Lung (tissue), 11 donors: ENCODE measurements at regions not wholly inside any gene's neighbourhood (a gene's known extent, or its start where the extent isn't known, plus 50 kb on each side); places are given as distances from the start of the nearest gene placed in this dataset.

Source experiments
- ATAC-seq: fragments of 200-7000 bp; cut with Tn5 transposase; one replicate; pipeline ENCODE4 v1.9.1; 2020; ENCODE audit warnings: moderate number of reproducible peaks; ENCODE audit not compliant: insufficient read depth, low FRiP score
- DNase-seq, 3 donors: peaks; one replicate each; pipeline ENCODE4 v3.0.0-alpha.2; 2013 to 2017
- H3K27ac ChIP-seq, 2 donors: one replicate each; pipeline ENCODE4 v1.5.1; 2013; ENCODE audit warnings: mild to moderate bottlenecking in 2 of 2, moderate library complexity in 2 of 2, control low read depth in 1 of 2, inconsistent platforms in 1 of 2, low read depth in 1 of 2, low read length in 1 of 2
- H3K27me3 ChIP-seq, 3 donors: one replicate each; pipeline ENCODE4 v1.5.1; 2013; ENCODE audit warnings: low read length in 2 of 3; ENCODE audit not compliant: control insufficient read depth in 3 of 3, insufficient read depth in 3 of 3
- H3K36me3 ChIP-seq, 4 donors: one replicate each; pipeline ENCODE4 v1.5.1; 2013; ENCODE audit warnings: low read length in 4 of 4, mild to moderate bottlenecking in 1 of 4, moderate library complexity in 1 of 4; ENCODE audit not compliant: control insufficient read depth in 4 of 4, insufficient read depth in 4 of 4
- H3K4me1 ChIP-seq, 5 donors: one replicate each; pipeline ENCODE4 v1.5.1; 2013; ENCODE audit warnings: low read length in 5 of 5, mild to moderate bottlenecking in 2 of 5, moderate library complexity in 1 of 5; ENCODE audit not compliant: control insufficient read depth in 5 of 5, insufficient read depth in 5 of 5
- H3K4me3 ChIP-seq: one replicate; pipeline ENCODE4 v1.5.1; 2013; ENCODE audit warnings: mild to moderate bottlenecking, control low read depth, moderate library complexity
- H3K9ac ChIP-seq, 2 donors: one replicate each; pipeline ENCODE4 v1.5.1; 2013; ENCODE audit warnings: low read length in 2 of 2, control low read depth in 1 of 2; ENCODE audit not compliant: insufficient read depth in 1 of 2
- H3K9me3 ChIP-seq, 4 donors: one replicate each; pipeline ENCODE4 v1.5.1; 2013; ENCODE audit warnings: low read length in 3 of 4, mild to moderate bottlenecking in 1 of 4, moderate library complexity in 1 of 4; ENCODE audit not compliant: control insufficient read depth in 4 of 4, insufficient read depth in 3 of 4
- WGBS, 2 donors: extraction: QIAGEN DNeasy Blood & Tissue Kit; methylation state at CpG; one replicate each; pipeline ENCODE4 v1.1.7; 2013; 5-methylcytosine and 5-hydroxymethylcytosine counted together
- TF ChIP-seq, protein P1 (sequence below): IDR thresholded peaks from 2 replicates; pipeline ENCODE4 v1.5.1; 2012; ENCODE audit warnings: mild to moderate bottlenecking; ENCODE audit errors: control extremely low read depth, extremely low read depth
- donor health status: control.
- donor health status: control.
- donor health status: Bipolar disorder and iron deficiency.
- donor health status: healthy.
- donor health status: DM: yes; HTN: yes; CAD: no.

DNA sequence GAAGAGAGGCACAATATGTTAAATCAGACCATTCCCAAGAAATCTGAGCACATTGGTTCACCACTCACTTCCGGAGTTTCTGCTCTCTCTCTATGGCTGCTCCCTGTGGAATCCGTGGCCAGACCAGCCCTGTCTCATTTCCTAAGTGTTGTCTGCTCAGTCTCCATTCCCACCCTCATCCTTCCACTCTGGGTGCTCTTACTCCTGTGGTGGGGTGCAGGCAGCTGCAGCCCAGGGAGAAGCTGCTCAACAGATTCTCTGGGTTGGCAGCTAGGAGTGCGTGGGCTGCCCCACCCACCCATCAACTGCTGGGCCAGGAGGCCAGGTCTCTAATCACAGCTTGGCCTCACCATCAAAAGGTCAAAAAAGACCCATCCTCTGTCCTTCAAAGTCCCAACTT is 98.3 kb downstream of the ARL4C start:
- TF ChIP-seq, protein P1, sequence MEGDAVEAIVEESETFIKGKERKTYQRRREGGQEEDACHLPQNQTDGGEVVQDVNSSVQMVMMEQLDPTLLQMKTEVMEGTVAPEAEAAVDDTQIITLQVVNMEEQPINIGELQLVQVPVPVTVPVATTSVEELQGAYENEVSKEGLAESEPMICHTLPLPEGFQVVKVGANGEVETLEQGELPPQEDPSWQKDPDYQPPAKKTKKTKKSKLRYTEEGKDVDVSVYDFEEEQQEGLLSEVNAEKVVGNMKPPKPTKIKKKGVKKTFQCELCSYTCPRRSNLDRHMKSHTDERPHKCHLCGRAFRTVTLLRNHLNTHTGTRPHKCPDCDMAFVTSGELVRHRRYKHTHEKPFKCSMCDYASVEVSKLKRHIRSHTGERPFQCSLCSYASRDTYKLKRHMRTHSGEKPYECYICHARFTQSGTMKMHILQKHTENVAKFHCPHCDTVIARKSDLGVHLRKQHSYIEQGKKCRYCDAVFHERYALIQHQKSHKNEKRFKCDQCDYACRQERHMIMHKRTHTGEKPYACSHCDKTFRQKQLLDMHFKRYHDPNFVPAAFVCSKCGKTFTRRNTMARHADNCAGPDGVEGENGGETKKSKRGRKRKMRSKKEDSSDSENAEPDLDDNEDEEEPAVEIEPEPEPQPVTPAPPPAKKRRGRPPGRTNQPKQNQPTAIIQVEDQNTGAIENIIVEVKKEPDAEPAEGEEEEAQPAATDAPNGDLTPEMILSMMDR, result no peak
- no peak for ATAC-seq
- no peak for DNase-seq
- no peak overlapping the region for H3K4me3 ChIP-seq
- no peaks in the 10 kb centered on the region for H3K36me3 ChIP-seq
- H3K27ac ChIP-seq, result no peak overlapping the region
- peaks cover 0 to 4% (median under 1%) of the 10 kb centered on the region in 4 donors for H3K9me3 ChIP-seq
- WGBS, 2 donors, result 91 to 97% methylated on average over 3 of the region's 3 CpGs
- H3K27me3 ChIP-seq, result no peaks in the 10 kb centered on the region
- peaks cover 0 to 1% (median 0%) of the 10 kb centered on the region in 5 donors for H3K4me1 ChIP-seq
- H3K9ac ChIP-seq, result no peak overlapping the region

DNA sequence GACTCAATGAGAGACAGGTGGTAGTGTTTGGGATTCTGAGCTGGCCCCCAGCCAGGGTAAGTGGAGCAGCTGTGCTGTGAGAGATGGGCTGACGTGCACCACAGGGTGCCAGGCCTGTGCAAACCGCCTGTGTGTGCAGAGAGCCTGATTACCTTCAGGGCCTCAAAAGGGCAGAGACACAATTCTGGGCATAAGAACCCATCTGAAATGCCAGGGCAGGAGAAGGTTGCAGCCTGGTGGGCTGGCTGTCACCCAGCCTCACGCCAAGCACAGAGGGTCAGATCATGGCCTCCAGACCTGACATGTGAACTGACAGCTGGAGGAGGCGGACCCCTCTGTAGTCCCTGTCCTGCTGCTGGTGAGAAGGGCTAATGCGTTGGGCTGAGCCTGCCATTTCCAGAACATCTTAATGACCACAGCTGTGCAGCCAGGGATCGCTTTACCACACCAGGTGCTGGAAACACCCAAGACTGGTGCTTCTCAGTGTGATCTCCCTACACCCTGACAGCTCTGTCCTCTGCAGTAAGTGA is 100.9 kb downstream of the ARL4C start:
- ATAC-seq, result no peak

DNA sequence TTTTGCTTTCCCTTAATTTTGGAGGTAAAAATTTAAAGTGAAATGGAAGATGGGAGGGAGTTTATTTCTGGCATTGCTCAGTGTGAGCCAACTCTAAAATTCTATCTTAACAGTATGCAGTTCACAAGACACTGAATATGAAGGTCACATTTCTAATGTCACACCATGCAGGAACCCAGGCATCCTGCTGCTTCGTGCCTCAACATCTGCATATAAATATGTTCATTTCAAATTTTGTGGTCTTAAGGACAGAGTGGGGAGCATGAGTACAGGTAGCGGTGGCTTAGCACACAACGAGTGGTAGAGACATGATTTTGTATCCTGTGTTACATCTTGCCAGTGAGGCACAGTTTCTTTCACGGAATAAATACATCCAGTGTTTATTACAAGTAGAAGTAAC is 102.4 kb downstream of the ARL4C start:
- no peak for ATAC-seq
- H3K27ac ChIP-seq, result no peak overlapping the region
- no peak for DNase-seq
- no peaks in the 10 kb centered on the region for H3K36me3 ChIP-seq
- H3K4me3 ChIP-seq, result no peak overlapping the region
- peaks cover 0 to 2% (median 0%) of the 10 kb centered on the region in 4 donors for H3K9me3 ChIP-seq
- 89 to 92% methylated on average over 4 of the region's 4 CpGs for WGBS, 2 donors
- H3K27me3 ChIP-seq, result no peaks in the 10 kb centered on the region
- H3K9ac ChIP-seq, result no peak overlapping the region
- H3K4me1 ChIP-seq, result peaks cover 0 to 1% (median 0%) of the 10 kb centered on the region in 5 donors
- TF ChIP-seq, protein P1, result no peak

More for the DNA sequence above, 100.9 kb downstream of the ARL4C start:
- Histone ChIP-seq H3K4me3 (no peak overlapping the region), H3K27ac (no peak overlapping the region), H3K4me1 (peaks cover 0 to 1% (median 0%) of the 10 kb centered on the region in 5 donors), H3K27me3 (no peaks in the 10 kb centered on the region), H3K36me3 (no peaks in the 10 kb centered on the region), H3K9me3 (peaks cover 0 to 4% (median under 1%) of the 10 kb centered on the region in 4 donors), H3K9ac (no peak overlapping the region)
- DNase-seq, result no peak
- 86 to 88% methylated on average over 6 of the region's 6 CpGs for WGBS, 2 donors
- TF ChIP-seq, protein P1, result no peak

DNA sequence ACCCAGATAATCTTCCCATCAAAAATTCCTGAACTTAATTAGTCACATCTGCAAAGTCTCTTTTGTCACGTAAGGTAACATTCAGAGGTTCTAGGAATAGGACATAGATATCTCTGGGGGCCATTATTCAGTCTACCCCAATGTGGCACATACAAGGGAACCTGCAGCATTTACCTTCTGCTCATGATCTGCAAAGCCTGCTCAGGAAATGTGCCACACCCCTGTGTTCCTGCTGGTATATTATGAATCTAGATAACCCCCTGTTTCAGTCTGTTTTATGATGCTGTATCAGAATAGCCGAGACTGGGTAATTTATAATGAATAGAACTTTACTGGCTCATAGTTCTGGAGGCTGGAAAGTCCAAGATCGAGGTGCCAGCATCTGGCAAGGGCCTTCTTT is 103.5 kb downstream of the ARL4C start:
- DNase-seq (no peak), ATAC-seq (no peak)
- Histone ChIP-seq H3K27ac (no peak overlapping the region), H3K27me3 (no peaks in the 10 kb centered on the region), H3K9ac (no peak overlapping the region), H3K4me3 (no peak overlapping the region), H3K9me3 (peaks cover 0 to 2% (median 0%) of the 10 kb centered on the region in 4 donors), H3K4me1 (peaks cover 0 to 1% (median 0%) of the 10 kb centered on the region in 5 donors), H3K36me3 (no peaks in the 10 kb centered on the region)
- TF ChIP-seq, protein P1, result no peak
- WGBS, 2 donors, result 87 to 90% methylated on average over 3 of the region's 3 CpGs
